GM12872 (cell line): ENCODE measurements at regions not wholly inside any gene's neighbourhood (a gene's known extent, or its start where the extent isn't known, plus 50 kb on each side); places are given as distances from the start of the nearest gene placed in this dataset.

Source experiments
- CTCF ChIP-seq: IDR thresholded peaks from 3 replicates; pipeline ENCODE4 v1.5.1; 2011; ENCODE audit warnings: low read depth, mild to moderate bottlenecking, low read length, moderate library complexity; ENCODE audit not compliant: insufficient read depth

- TF ChIP-seq CTCF, result no peak
Measured at GRCh38 chrX:97843200-97843811, 959.6 kb downstream of the RPA4 start.

DNA sequence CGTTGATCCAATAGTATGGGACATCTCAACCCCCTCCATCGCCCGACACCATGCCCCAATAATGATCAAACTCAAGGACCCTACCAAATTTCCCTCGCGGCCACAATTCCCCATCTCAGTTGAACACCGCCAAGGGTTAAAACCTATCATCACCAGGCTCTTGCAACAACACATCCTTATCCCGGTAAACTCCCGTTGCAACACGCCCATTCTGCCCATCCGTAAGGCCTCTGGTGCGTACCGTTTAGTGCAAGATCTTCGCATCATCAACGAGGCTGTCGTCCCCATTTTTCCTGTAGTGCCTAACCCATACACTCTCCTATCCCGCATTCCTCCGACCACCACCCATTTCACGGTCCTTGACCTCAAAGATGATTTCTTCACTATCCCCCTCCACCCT, 960.5 kb downstream of the RPA4 start:
- no peak for TF ChIP-seq CTCF

- TF ChIP-seq CTCF, result no peak
Measured at GRCh38 chrX:97844943-97845342, 961.2 kb downstream of the RPA4 start.

DNA sequence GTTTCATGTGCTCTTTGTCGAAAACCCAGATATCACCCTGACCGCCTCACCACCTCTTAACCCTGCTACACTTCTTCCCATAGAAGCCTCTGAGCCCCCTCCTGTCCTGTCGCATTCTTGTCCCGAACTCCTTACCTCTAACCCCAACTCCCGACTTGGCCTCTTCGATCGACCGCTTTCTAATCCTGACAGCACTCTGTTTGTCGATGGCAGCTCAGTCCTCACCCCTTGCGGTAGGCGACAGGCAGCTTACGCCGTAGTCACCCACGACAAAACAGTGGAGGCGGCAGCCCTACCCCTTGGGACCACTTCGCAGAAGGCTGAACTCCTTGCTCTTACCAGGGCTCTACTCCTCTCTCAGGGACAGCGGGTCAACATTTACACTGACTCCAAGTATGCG, 961.7 kb downstream of the RPA4 start:
- TF ChIP-seq CTCF, result no peak

DNA sequence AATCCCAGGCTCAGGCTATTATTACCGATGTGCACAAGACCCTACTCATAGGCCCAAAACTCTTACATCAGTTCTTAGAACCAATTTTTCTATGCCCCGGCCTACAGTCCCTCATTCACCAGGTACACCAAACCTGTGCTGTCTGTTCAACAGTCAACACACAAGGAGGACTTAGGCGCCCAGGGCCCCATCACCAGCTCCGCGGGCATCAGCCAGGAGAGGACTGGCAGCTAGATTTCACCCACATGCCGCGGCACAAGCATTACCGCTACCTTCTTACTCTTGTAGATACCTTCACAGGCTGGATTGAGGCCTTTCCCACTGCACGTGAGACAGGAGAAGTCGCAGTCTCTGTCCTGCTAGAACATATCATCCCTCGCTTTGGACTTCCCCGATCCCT, 962.5 kb downstream of the RPA4 start:
- no peak for TF ChIP-seq CTCF

DNA sequence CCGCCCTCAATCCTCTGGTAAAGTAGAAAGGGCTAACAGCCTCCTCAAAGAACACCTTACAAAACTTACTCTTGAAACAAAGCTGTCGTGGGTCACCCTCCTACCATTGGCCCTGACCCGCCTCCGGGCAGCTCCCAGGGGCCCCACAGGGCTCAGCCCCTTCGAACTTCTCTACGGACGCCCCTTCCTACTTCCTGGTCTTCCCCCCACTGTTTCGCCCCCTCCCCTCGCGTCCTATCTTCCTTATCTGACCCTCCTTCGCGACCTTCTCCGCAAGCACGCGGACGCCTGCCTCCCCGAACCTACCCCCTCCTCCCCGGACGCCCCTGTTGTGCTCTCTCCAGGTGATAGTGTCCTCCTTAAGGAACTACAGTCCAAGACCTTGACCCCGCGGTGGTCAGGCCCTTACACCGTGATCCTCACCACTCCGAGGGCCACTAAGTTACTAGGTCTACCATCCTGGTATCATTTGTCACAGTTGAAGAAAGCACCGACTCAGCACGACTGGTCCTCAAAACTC, 963.1 kb downstream of the RPA4 start:
- no peak for TF ChIP-seq CTCF

- TF ChIP-seq CTCF, result no peak
Measured at GRCh38 chrX:97847885-97848679, 964.4 kb downstream of the RPA4 start.
